Transverse colon (tissue), 4 donors: ENCODE measurements at regions not wholly inside any gene's neighbourhood (a gene's known extent, or its start where the extent isn't known, plus 50 kb on each side); places are given as distances from the start of the nearest gene placed in this dataset.

Source experiments
- POLR2AphosphoS5 ChIP-seq, 3 donors: sonication (generic); formaldehyde crosslinking; IDR thresholded peaks; one replicate each; pipeline ENCODE4 v1.6.1; 2016; ENCODE audit warnings: antibody characterized with exemption in 3 of 3
- TF ChIP-seq, protein P1 (sequence below), 5 experiments: fragments of 200-600 bp in 3 of 5; fragments of 450-650 bp in 2 of 5; sonication (generic) in 3 of 5; IDR thresholded peaks; 1 replicate in 2 of 5; 2 replicates in 3 of 5; pipeline ENCODE4 v1.5.1; 2016 to 2017; ENCODE audit warnings: antibody characterized with exemption in 5 of 5, inconsistent platforms in 3 of 5, mild to moderate bottlenecking in 2 of 5, moderate library complexity in 1 of 5

DNA sequence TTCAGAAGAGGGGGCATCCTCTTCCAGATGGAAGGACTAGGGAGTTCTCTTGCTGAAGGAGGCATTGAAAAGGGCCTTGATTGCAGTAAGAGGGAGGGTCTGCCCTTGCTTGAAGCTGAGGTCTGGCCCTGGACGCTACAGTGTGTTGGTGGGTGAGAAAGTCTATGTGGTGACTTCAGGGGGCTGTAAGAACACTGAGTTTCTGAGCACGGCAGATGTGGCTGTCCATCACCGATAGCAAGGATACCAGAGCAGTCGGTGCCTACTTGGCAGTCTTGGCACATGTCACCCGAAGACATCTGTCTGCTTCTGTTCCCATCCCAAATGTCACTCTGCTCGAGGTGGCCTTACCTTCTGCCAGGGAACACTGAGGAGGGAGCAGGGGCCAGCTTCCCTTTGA lies 631.1 kb upstream of the CFAP20DC start:
- TF ChIP-seq, protein P1, sequence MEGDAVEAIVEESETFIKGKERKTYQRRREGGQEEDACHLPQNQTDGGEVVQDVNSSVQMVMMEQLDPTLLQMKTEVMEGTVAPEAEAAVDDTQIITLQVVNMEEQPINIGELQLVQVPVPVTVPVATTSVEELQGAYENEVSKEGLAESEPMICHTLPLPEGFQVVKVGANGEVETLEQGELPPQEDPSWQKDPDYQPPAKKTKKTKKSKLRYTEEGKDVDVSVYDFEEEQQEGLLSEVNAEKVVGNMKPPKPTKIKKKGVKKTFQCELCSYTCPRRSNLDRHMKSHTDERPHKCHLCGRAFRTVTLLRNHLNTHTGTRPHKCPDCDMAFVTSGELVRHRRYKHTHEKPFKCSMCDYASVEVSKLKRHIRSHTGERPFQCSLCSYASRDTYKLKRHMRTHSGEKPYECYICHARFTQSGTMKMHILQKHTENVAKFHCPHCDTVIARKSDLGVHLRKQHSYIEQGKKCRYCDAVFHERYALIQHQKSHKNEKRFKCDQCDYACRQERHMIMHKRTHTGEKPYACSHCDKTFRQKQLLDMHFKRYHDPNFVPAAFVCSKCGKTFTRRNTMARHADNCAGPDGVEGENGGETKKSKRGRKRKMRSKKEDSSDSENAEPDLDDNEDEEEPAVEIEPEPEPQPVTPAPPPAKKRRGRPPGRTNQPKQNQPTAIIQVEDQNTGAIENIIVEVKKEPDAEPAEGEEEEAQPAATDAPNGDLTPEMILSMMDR (IDR thresholded peaks at IDR 0.05) = no peak
- no peak for TF ChIP-seq POLR2AphosphoS5 (IDR thresholded peaks at IDR 0.05)
